HG02588 (cell line): ENCODE measurements at regions not wholly inside any gene's neighbourhood (a gene's known extent, or its start where the extent isn't known, plus 50 kb on each side); places are given as distances from the start of the nearest gene placed in this dataset.
"Not testable (repeated sequence)": the region's sequence is repeated elsewhere in the genome, so short reads cannot be mapped to it uniquely, and the experiment has no call there.

Experiments used
- ATAC-seq: cut with Tn5 transposase; IDR thresholded peaks from one replicate; pipeline ENCODE4 v1.9.1; 2021; ENCODE audit warnings: mild to moderate bottlenecking, moderate library complexity; ENCODE audit not compliant: unreplicated experiment

- ATAC-seq, result not testable (repeated sequence)
Observed at GRCh38 chr7:106530183-106530582, 130.8 kb downstream of the CCDC71L start.

- ATAC-seq, result not testable (repeated sequence)
Observed at GRCh38 chr7:106526617-106527016, 134.3 kb downstream of the CCDC71L start.

GRCh38 chr7:106524690-106525059 lies 136.3 kb downstream of the CCDC71L start:
- ATAC-seq, result no peak

GRCh38 chr7:106523482-106523881 lies 137.5 kb downstream of the CCDC71L start:
- no peak for ATAC-seq

GRCh38 chr7:106522696-106523095 lies 138.3 kb downstream of the CCDC71L start:
- no peak for ATAC-seq

- no peak for ATAC-seq
Observed at GRCh38 chr7:106521541-106521940, 139.4 kb downstream of the CCDC71L start.

- no peak for ATAC-seq
Observed at GRCh38 chr7:106520962-106521514, 139.9 kb downstream of the CCDC71L start.

- no peak for ATAC-seq
Observed at GRCh38 chr7:106518967-106519366, 142.0 kb downstream of the CCDC71L start.

- no peak for ATAC-seq
Observed at GRCh38 chr7:106518239-106518638, 142.7 kb downstream of the CCDC71L start.

GRCh38 chr7:106517508-106517907 lies 143.4 kb downstream of the CCDC71L start:
- ATAC-seq, result no peak

GRCh38 chr7:106515321-106515720 lies 145.6 kb downstream of the CCDC71L start:
- no peak for ATAC-seq

- ATAC-seq, result no peak
Observed at GRCh38 chr7:106514881-106515280, 146.1 kb downstream of the CCDC71L start.

GRCh38 chr7:106512217-106512616 lies 148.7 kb downstream of the CCDC71L start:
- ATAC-seq, result no peak

- ATAC-seq, result no peak
Observed at GRCh38 chr7:106504645-106505044, 156.3 kb downstream of the CCDC71L start.

GRCh38 chr7:106504207-106504606 lies 156.8 kb downstream of the CCDC71L start:
- ATAC-seq, result no peak

- no peak for ATAC-seq
Observed at GRCh38 chr7:106503626-106504025, 157.3 kb downstream of the CCDC71L start.

- ATAC-seq, result no peak
Observed at GRCh38 chr7:106501605-106502580, 159.1 kb downstream of the CCDC71L start.

- no peak for ATAC-seq
Observed at GRCh38 chr7:106499897-106500296, 161.1 kb downstream of the CCDC71L start.

GRCh38 chr7:106498005-106498404 lies 163.0 kb downstream of the CCDC71L start:
- not testable (repeated sequence) for ATAC-seq

GRCh38 chr7:106493041-106493731 lies 167.8 kb downstream of the CCDC71L start:
- ATAC-seq, result no peak

- ATAC-seq, result no peak
Observed at GRCh38 chr7:106488465-106488864, 172.5 kb downstream of the CCDC71L start.

- ATAC-seq, result no peak
Observed at GRCh38 chr7:106487892-106488291, 173.1 kb downstream of the CCDC71L start.
